H9 (cell line): ENCODE measurements at regions not wholly inside any gene's neighbourhood (a gene's known extent, or its start where the extent isn't known, plus 50 kb on each side); places are given as distances from the start of the nearest gene placed in this dataset.

Experiments used
- DNase-seq: peaks from one replicate; pipeline ENCODE4 v3.0.0-alpha.2; 2017
- H2AFZ ChIP-seq: one replicate; pipeline ENCODE4 v1.6.1; 2013; ENCODE audit warnings: mild to moderate bottlenecking, low read length, control low read depth, moderate library complexity
- H2AK5ac ChIP-seq: 2 replicates; pipeline ENCODE4 v1.6.1; 2013; ENCODE audit warnings: low read length, control low read depth, mixed read lengths; ENCODE audit not compliant: insufficient read length
- H2BK120ac ChIP-seq: one replicate; pipeline ENCODE4 v1.6.1; 2013; ENCODE audit warnings: low read depth, mild to moderate bottlenecking, low read length, control low read depth, inconsistent platforms; ENCODE audit not compliant: poor library complexity, severe bottlenecking
- H2BK12ac ChIP-seq: 2 replicates; pipeline ENCODE4 v1.6.1; 2013; ENCODE audit warnings: low read length, control low read depth, mixed read lengths, low read depth; ENCODE audit not compliant: insufficient read length
- H2BK15ac ChIP-seq: 2 replicates; pipeline ENCODE4 v1.6.1; 2013; ENCODE audit warnings: low read depth, low read length, control low read depth
- H2BK20ac ChIP-seq: one replicate; pipeline ENCODE4 v1.6.1; 2013; ENCODE audit warnings: low read depth, mild to moderate bottlenecking, low read length, control low read depth, inconsistent platforms; ENCODE audit not compliant: poor library complexity, severe bottlenecking
- H2BK5ac ChIP-seq: 2 replicates; pipeline ENCODE4 v1.6.1; 2013; ENCODE audit warnings: low read length, control low read depth, mixed read lengths; ENCODE audit not compliant: insufficient read length
- H3K14ac ChIP-seq: 2 replicates; pipeline ENCODE4 v1.6.1; 2013; ENCODE audit warnings: low read length, control low read depth; ENCODE audit not compliant: insufficient read depth
- H3K18ac ChIP-seq: 2 replicates; pipeline ENCODE4 v1.6.1; 2013; ENCODE audit warnings: low read depth, mild to moderate bottlenecking, mixed read lengths, low read length, control low read depth; ENCODE audit not compliant: insufficient read length
- H3K23ac ChIP-seq: 2 replicates; pipeline ENCODE4 v1.6.1; 2013; ENCODE audit warnings: low read length, control low read depth, mixed read lengths, low read depth; ENCODE audit not compliant: insufficient read length
- H3K23me2 ChIP-seq: 2 replicates; pipeline ENCODE4 v1.6.1; 2013; ENCODE audit warnings: low read depth, mild to moderate bottlenecking, mixed read lengths, low read length, control low read depth; ENCODE audit not compliant: insufficient read length, poor library complexity, severe bottlenecking
- H3K27ac ChIP-seq: 2 replicates; pipeline ENCODE4 v1.5.1; 2013; ENCODE audit warnings: low read length, control low read depth, mixed read lengths, low read depth; ENCODE audit not compliant: insufficient read length
- H3K27me3 ChIP-seq: 2 replicates; pipeline ENCODE4 v1.6.1; 2013; ENCODE audit warnings: low read length, control low read depth, inconsistent platforms; ENCODE audit not compliant: insufficient read depth
- H3K4ac ChIP-seq: 2 replicates; pipeline ENCODE4 v1.6.1; 2013; ENCODE audit warnings: low read depth, mild to moderate bottlenecking, control low read depth, inconsistent platforms, low read length, moderate library complexity
- H3K4me1 ChIP-seq: 2 replicates; pipeline ENCODE4 v1.6.1; 2013; ENCODE audit warnings: low read length, control low read depth, inconsistent platforms; ENCODE audit not compliant: insufficient read depth
- H3K4me2 ChIP-seq: 2 replicates; pipeline ENCODE4 v1.6.1; 2013; ENCODE audit warnings: low read length, control low read depth, mixed read lengths; ENCODE audit not compliant: insufficient read length, insufficient read depth
- H3K56ac ChIP-seq: 2 replicates; pipeline ENCODE4 v1.6.1; 2013; ENCODE audit warnings: low read depth, mild to moderate bottlenecking, mixed read lengths, low read length, control low read depth; ENCODE audit not compliant: insufficient read length
- H3K79me1 ChIP-seq: 2 replicates; pipeline ENCODE4 v1.6.1; 2013; ENCODE audit warnings: low read depth, mild to moderate bottlenecking, moderate library complexity, low read length, control low read depth, inconsistent platforms; ENCODE audit not compliant: insufficient read depth, poor library complexity, severe bottlenecking
- H3K79me2 ChIP-seq: 2 replicates; pipeline ENCODE4 v1.6.1; 2013; ENCODE audit warnings: low read length, control low read depth, inconsistent platforms; ENCODE audit not compliant: insufficient read depth
- H3K9ac ChIP-seq: 2 replicates; pipeline ENCODE4 v1.6.1; 2013; ENCODE audit warnings: low read length, control low read depth, mixed read lengths; ENCODE audit not compliant: insufficient read length; ENCODE audit errors: extremely low read depth
- H3K9me3 ChIP-seq: one replicate; pipeline ENCODE4 v1.6.1; 2013; ENCODE audit warnings: low read depth, low read length, inconsistent platforms; ENCODE audit not compliant: control insufficient read depth
- H3T11ph ChIP-seq: one replicate; pipeline ENCODE4 v1.6.1; 2013; ENCODE audit warnings: mild to moderate bottlenecking, low read length, control low read depth, inconsistent platforms
- H4K20me1 ChIP-seq: one replicate; pipeline ENCODE4 v1.6.1; 2013; ENCODE audit not compliant: control insufficient read depth, insufficient read length, insufficient read depth
- H4K5ac ChIP-seq: 2 replicates; pipeline ENCODE4 v1.6.1; 2013; ENCODE audit warnings: low read depth, mild to moderate bottlenecking, mixed read lengths, low read length, control low read depth; ENCODE audit not compliant: insufficient read length
- H4K8ac ChIP-seq: replicated peaks from 2 replicates; pipeline ENCODE4 v1.6.1; 2013; ENCODE audit warnings: low read length, control low read depth, mixed read lengths, low read depth; ENCODE audit not compliant: insufficient read length
- H4K91ac ChIP-seq: 2 replicates; pipeline ENCODE4 v1.6.1; 2013; ENCODE audit warnings: low read depth, mild to moderate bottlenecking, moderate library complexity, mixed read lengths, low read length, control low read depth; ENCODE audit not compliant: insufficient read length
- H3K27ac Mint-ChIP-seq, 3 experiments: 2 replicates in 2 of 3; 3 replicates in 1 of 3; pipeline ENCODE4 v1.8.0; 2020 to 2021; ENCODE audit warnings: mixed read lengths in 3 of 3, mild to moderate bottlenecking in 1 of 3, moderate library complexity in 1 of 3
- H3K27me3 Mint-ChIP-seq: 2 replicates; pipeline ENCODE4 v1.8.0; 2021; ENCODE audit warnings: low read depth, mild to moderate bottlenecking, moderate library complexity, mixed read lengths
- H3K36me3 Mint-ChIP-seq, 3 experiments: 2 replicates in 2 of 3; 3 replicates in 1 of 3; pipeline ENCODE4 v1.8.0; 2020 to 2021; ENCODE audit warnings: low read depth in 3 of 3, mixed read lengths in 3 of 3; ENCODE audit not compliant: insufficient read depth in 1 of 3
- H3K4me1 Mint-ChIP-seq, 2 experiments: 2 replicates each; pipeline ENCODE4 v1.8.0; 2020; ENCODE audit warnings: mixed read lengths in 2 of 2
- H3K4me3 Mint-ChIP-seq, 2 experiments: 2 replicates in 1 of 2; 3 replicates in 1 of 2; pipeline ENCODE4 v1.8.0; 2020 to 2021; ENCODE audit warnings: mild to moderate bottlenecking in 2 of 2, mixed read lengths in 2 of 2, moderate library complexity in 1 of 2
- H3K9me3 Mint-ChIP-seq, 2 experiments: 2 replicates in 1 of 2; 3 replicates in 1 of 2; pipeline ENCODE4 v1.8.0; 2020; ENCODE audit warnings: mild to moderate bottlenecking in 2 of 2, mixed read lengths in 2 of 2, moderate library complexity in 1 of 2
- CTCF ChIP-seq: fragments of 200-600 bp; sonication (generic); conservative IDR thresholded peaks from 3 replicates; pipeline ENCODE4 v1.8.0; 2021; ENCODE audit warnings: antibody characterized with exemption, mild to moderate bottlenecking
- WGBS: extraction: QIAGEN DNeasy Blood & Tissue Kit; methylation state at CpG from one replicate; pipeline ENCODE4 v1.1.7; 2013; ENCODE audit warnings: missing lambda C conversion rate, low lambda C conversion rate, mixed read lengths; ENCODE audit not compliant: insufficient read length; ENCODE audit errors: extremely low coverage; 5-methylcytosine and 5-hydroxymethylcytosine counted together

DNA sequence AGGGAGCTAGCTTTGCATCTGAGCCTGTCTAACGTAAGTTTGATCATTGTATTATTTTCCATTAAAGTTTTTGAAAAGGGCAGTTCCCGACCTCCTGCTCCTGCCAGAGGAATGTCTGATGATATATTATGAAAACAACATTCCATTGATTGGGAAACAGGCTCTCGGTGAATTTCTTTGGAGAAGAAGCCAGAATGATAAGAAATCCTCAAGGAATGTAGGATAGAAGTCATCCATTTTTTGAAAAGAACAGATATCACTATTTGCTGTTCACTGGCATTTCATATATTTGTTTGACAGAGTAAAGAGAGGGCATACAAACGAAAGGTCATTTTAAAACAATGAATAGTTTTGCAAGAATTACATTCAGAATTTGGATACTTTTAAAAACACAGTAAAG, 781.0 kb upstream of the HTR2C start:
- Histone ChIP-seq H3K14ac (no peak overlapping the region), H3K23ac (no peak overlapping the region), H3K56ac (no peak overlapping the region), H4K8ac (no peak overlapping the region), H4K5ac (no peak overlapping the region), H3K79me2 (no peaks in the 10 kb centered on the region), H3K27ac (no peak overlapping the region), H4K91ac (no peak overlapping the region), H2AK5ac (no peak overlapping the region), H2BK12ac (no peak overlapping the region), H2AFZ (no peak overlapping the region), H3K18ac (no peak overlapping the region), H3K4me1 (peaks cover 6% of the 10 kb centered on the region; the same call in 1 of the 2 replicates), H2BK120ac (no peak overlapping the region), H2BK15ac (no peak overlapping the region), H3K4ac (no peak overlapping the region), H2BK20ac (no peak overlapping the region), H3K9ac (no peak overlapping the region), H3K27me3 (no peaks in the 10 kb centered on the region), H4K20me1 (no peaks in the 10 kb centered on the region), H3K79me1 (no peaks in the 10 kb centered on the region), H2BK5ac (no peak overlapping the region), H3K4me2 (no peak overlapping the region), H3T11ph (no peak overlapping the region), H3K23me2 (no peaks in the 10 kb centered on the region), H3K9me3 (no peaks in the 10 kb centered on the region)
- no CpG with 5 or more reads among the region's 4 CpGs for WGBS
- no peaks in the 10 kb centered on the region for H3K27me3 Mint-ChIP-seq
- H3K36me3 Mint-ChIP-seq, result peaks cover 6 to 29% (median 10%) of the 10 kb centered on the region in 3 experiments
- H3K4me1 Mint-ChIP-seq, result peaks cover 48 to 57% of the 10 kb centered on the region in 2 experiments
- H3K9me3 Mint-ChIP-seq, result no peaks in the 10 kb centered on the region
- no peak for DNase-seq
- peak overlapping the region in 2 of 3 experiments; percentile 44 to 58; a peak in 4 of 7 replicates for H3K27ac Mint-ChIP-seq
- no peak overlapping the region for H3K4me3 Mint-ChIP-seq
- no peak for TF ChIP-seq CTCF
